Stimulated activated naive CD8-positive, alpha-beta T cell treated with anti-CD3 and anti-CD28 coated beads, Interleukin-15, amount 100 ng/mL, for 72 hours (primary cell): ENCODE measurements at regions not wholly inside any gene's neighbourhood (a gene's known extent, or its start where the extent isn't known, plus 50 kb on each side); places are given as distances from the start of the nearest gene placed in this dataset.

Experiments
- ATAC-seq: fragments of 150-1000 bp; cut with Tn5 transposase; 2 replicates; pipeline ENCODE4 v1.10.0; 2021; ENCODE audit warnings: mild to moderate bottlenecking, moderate library complexity
- DNase-seq, 2 donors: peaks; one replicate each; pipeline ENCODE4 v3.0.0; 2021 to 2022
- H3K27ac Mint-ChIP-seq, 2 donors: one replicate each; pipeline ENCODE4 v1.8.0; 2022; ENCODE audit warnings: mild to moderate bottlenecking in 2 of 2, mixed read lengths in 2 of 2, moderate library complexity in 2 of 2
- H3K27me3 Mint-ChIP-seq: one replicate; pipeline ENCODE4 v1.8.0; 2022; ENCODE audit warnings: mixed read lengths
- H3K4me1 Mint-ChIP-seq: one replicate; pipeline ENCODE4 v1.8.0; 2022; ENCODE audit warnings: mild to moderate bottlenecking, mixed read lengths
- H3K4me3 Mint-ChIP-seq, 2 donors: one replicate each; pipeline ENCODE4 v1.8.0; 2022; ENCODE audit warnings: mild to moderate bottlenecking in 2 of 2, mixed read lengths in 2 of 2, moderate library complexity in 1 of 2
- H3K9me3 Mint-ChIP-seq, 2 donors: one replicate each; pipeline ENCODE4 v1.8.0; 2022; ENCODE audit warnings: mixed read lengths in 2 of 2

GRCh38 chr10:28822719-28823464 lies 145.6 kb downstream of the BAMBI start:
- no peaks in the 10 kb centered on the region for H3K4me1 Mint-ChIP-seq
- H3K27me3 Mint-ChIP-seq: peaks cover 8% of the 10 kb centered on the region
- no peak overlapping the region for H3K4me3 Mint-ChIP-seq
- H3K9me3 Mint-ChIP-seq: no peaks in the 10 kb centered on the region
- ATAC-seq (no peak), DNase-seq (no peak)
- no peak overlapping the region for H3K27ac Mint-ChIP-seq

GRCh38 chr10:28823501-28824075 lies 146.3 kb downstream of the BAMBI start:
- no peaks in the 10 kb centered on the region for H3K4me1 Mint-ChIP-seq
- H3K27me3 Mint-ChIP-seq: peaks cover 8% of the 10 kb centered on the region
- DNase-seq (no peak), ATAC-seq (no peak)
- no peak overlapping the region for H3K4me3 Mint-ChIP-seq
- no peaks in the 10 kb centered on the region for H3K9me3 Mint-ChIP-seq
- H3K27ac Mint-ChIP-seq: no peak overlapping the region

GRCh38 chr10:28833313-28833712 lies 156.0 kb downstream of the BAMBI start:
- H3K9me3 Mint-ChIP-seq: no peaks in the 10 kb centered on the region
- H3K27me3 Mint-ChIP-seq: peaks cover 27% of the 10 kb centered on the region
- H3K4me3 Mint-ChIP-seq: no peak overlapping the region
- DNase-seq: no peak
- no peak overlapping the region for H3K27ac Mint-ChIP-seq
- no peaks in the 10 kb centered on the region for H3K4me1 Mint-ChIP-seq
- ATAC-seq: no peak

- peaks cover 33% of the 10 kb centered on the region for H3K27me3 Mint-ChIP-seq
- H3K27ac Mint-ChIP-seq: no peak overlapping the region
- DNase-seq (no peak), ATAC-seq (no peak)
- no peak overlapping the region for H3K4me3 Mint-ChIP-seq
- H3K4me1 Mint-ChIP-seq: no peaks in the 10 kb centered on the region
- no peaks in the 10 kb centered on the region for H3K9me3 Mint-ChIP-seq
Observed at GRCh38 chr10:28836435-28836743, 159.1 kb downstream of the BAMBI start.

- Mint-ChIP-seq H3K9me3 (no peaks in the 10 kb centered on the region), H3K27ac (no peak overlapping the region), H3K27me3 (peaks cover 33% of the 10 kb centered on the region), H3K4me1 (no peaks in the 10 kb centered on the region), H3K4me3 (no peak overlapping the region)
- ATAC-seq: no peak
- DNase-seq: no peak
Observed at GRCh38 chr10:28837613-28838390, 160.5 kb downstream of the BAMBI start.

- no peaks in the 10 kb centered on the region for H3K4me1 Mint-ChIP-seq
- H3K4me3 Mint-ChIP-seq: no peak overlapping the region
- no peak overlapping the region for H3K27ac Mint-ChIP-seq
- no peak for DNase-seq
- peaks cover 33% of the 10 kb centered on the region for H3K27me3 Mint-ChIP-seq
- ATAC-seq: no peak
- H3K9me3 Mint-ChIP-seq: no peaks in the 10 kb centered on the region
Observed at GRCh38 chr10:28838908-28839307, 161.6 kb downstream of the BAMBI start.

GRCh38 chr10:28839600-28840007 lies 162.3 kb downstream of the BAMBI start:
- Mint-ChIP-seq H3K27me3 (peaks cover 33% of the 10 kb centered on the region), H3K4me1 (no peaks in the 10 kb centered on the region), H3K9me3 (no peaks in the 10 kb centered on the region), H3K27ac (no peak overlapping the region), H3K4me3 (no peak overlapping the region)
- ATAC-seq (no peak), DNase-seq (no peak)

- Mint-ChIP-seq H3K4me3 (no peak overlapping the region), H3K4me1 (no peaks in the 10 kb centered on the region), H3K27ac (no peak overlapping the region), H3K9me3 (no peaks in the 10 kb centered on the region), H3K27me3 (peaks cover 32% of the 10 kb centered on the region)
- ATAC-seq (no peak), DNase-seq (no peak)
Observed at GRCh38 chr10:28840202-28840601, 162.9 kb downstream of the BAMBI start.

GRCh38 chr10:28840971-28841370 lies 163.7 kb downstream of the BAMBI start:
- Mint-ChIP-seq H3K9me3 (no peaks in the 10 kb centered on the region), H3K27me3 (peaks cover 24% of the 10 kb centered on the region), H3K4me1 (no peaks in the 10 kb centered on the region), H3K4me3 (no peak overlapping the region), H3K27ac (no peak overlapping the region)
- ATAC-seq: no peak
- no peak for DNase-seq

- H3K27ac Mint-ChIP-seq: no peak overlapping the region
- no peaks in the 10 kb centered on the region for H3K9me3 Mint-ChIP-seq
- ATAC-seq: no peak
- no peaks in the 10 kb centered on the region for H3K4me1 Mint-ChIP-seq
- DNase-seq: no peak
- H3K4me3 Mint-ChIP-seq: no peak overlapping the region
- H3K27me3 Mint-ChIP-seq: peaks cover 18% of the 10 kb centered on the region
Observed at GRCh38 chr10:28841625-28842024, 164.3 kb downstream of the BAMBI start.

GRCh38 chr10:28842321-28842720 lies 165.0 kb downstream of the BAMBI start:
- H3K4me1 Mint-ChIP-seq: no peaks in the 10 kb centered on the region
- H3K27me3 Mint-ChIP-seq: peaks cover 14% of the 10 kb centered on the region
- DNase-seq: no peak
- no peaks in the 10 kb centered on the region for H3K9me3 Mint-ChIP-seq
- no peak for ATAC-seq
- H3K4me3 Mint-ChIP-seq: no peak overlapping the region
- no peak overlapping the region for H3K27ac Mint-ChIP-seq

- DNase-seq (no peak), ATAC-seq (no peak)
- H3K27ac Mint-ChIP-seq: no peak overlapping the region
- no peaks in the 10 kb centered on the region for H3K4me1 Mint-ChIP-seq
- H3K27me3 Mint-ChIP-seq: peaks cover 15% of the 10 kb centered on the region
- H3K4me3 Mint-ChIP-seq: no peak overlapping the region
- H3K9me3 Mint-ChIP-seq: no peaks in the 10 kb centered on the region
Observed at GRCh38 chr10:28845009-28845682, 167.8 kb downstream of the BAMBI start.

GRCh38 chr10:28849309-28849708 lies 172.0 kb downstream of the BAMBI start:
- no peak overlapping the region for H3K4me3 Mint-ChIP-seq
- peaks cover 33% of the 10 kb centered on the region for H3K27me3 Mint-ChIP-seq
- no peaks in the 10 kb centered on the region for H3K4me1 Mint-ChIP-seq
- H3K9me3 Mint-ChIP-seq: no peaks in the 10 kb centered on the region
- DNase-seq: no peak
- no peak for ATAC-seq
- H3K27ac Mint-ChIP-seq: no peak overlapping the region

GRCh38 chr10:28849821-28850220 lies 172.5 kb downstream of the BAMBI start:
- Mint-ChIP-seq H3K27me3 (peaks cover 33% of the 10 kb centered on the region), H3K27ac (no peak overlapping the region), H3K4me1 (no peaks in the 10 kb centered on the region), H3K4me3 (no peak overlapping the region), H3K9me3 (no peaks in the 10 kb centered on the region)
- ATAC-seq: no peak
- DNase-seq: no peak

- ATAC-seq: no peak
- no peak overlapping the region for H3K27ac Mint-ChIP-seq
- H3K4me1 Mint-ChIP-seq: no peaks in the 10 kb centered on the region
- no peak overlapping the region for H3K4me3 Mint-ChIP-seq
- no peak for DNase-seq
- H3K27me3 Mint-ChIP-seq: peaks cover 33% of the 10 kb centered on the region
- H3K9me3 Mint-ChIP-seq: no peaks in the 10 kb centered on the region
Observed at GRCh38 chr10:28850784-28851183, 173.5 kb downstream of the BAMBI start.

GRCh38 chr10:28853195-28853594 lies 175.9 kb downstream of the BAMBI start:
- Mint-ChIP-seq H3K9me3 (peaks cover 0 to 5% of the 10 kb centered on the region in 2 donors), H3K4me1 (no peaks in the 10 kb centered on the region), H3K4me3 (no peak overlapping the region), H3K27me3 (peaks cover 23% of the 10 kb centered on the region), H3K27ac (no peak overlapping the region)
- DNase-seq (no peak), ATAC-seq (no peak)
